ENCODE measurements at regions not wholly inside any gene's neighbourhood (a gene's known extent, or its start where the extent isn't known, plus 50 kb on each side); places are given as distances from the start of the nearest gene placed in this dataset.

DNA sequence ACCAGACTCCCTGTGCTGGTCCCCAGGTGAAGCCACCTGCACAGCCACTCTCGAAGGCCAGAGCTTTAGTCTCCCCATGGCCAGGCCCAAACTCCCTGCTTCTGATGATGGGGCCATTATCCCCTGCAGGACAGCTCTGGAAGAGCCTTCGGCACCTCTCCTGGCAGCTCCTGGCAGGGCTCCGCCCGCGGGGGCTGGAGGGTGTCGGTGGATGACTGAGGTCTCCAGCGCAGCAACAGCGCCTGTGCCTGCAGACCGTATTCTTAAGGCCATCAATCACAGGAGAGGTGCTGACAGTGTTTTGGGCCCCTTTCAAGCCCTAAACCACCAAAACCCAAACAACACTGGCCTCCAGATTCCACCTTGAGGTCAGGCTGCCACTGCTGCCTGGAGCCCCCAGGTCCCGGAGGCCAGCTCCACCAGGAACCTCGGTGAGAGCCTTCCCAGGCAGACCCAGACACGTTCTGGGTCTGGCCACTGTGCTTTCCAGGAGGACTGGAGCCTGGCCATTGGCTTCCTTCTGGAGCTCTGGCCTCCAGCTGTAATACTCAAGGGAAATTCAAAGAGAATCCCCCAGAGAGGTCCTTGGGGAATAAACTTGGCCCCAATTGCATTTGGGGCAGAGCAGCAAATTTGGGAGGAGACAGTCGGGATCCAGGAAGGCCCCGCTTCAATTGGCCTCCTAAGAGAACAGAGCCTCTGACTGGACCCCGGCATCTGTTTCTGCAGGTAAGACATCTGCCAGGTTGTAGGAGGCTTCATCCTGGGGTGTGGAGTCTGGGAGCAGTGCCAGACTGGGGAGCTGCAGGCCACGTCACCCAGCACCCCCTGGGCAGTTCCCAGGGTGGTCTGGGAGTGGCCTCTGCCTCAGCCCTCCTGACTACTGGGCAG, 210.6 kb upstream of the RTL1 start:
- TF ChIP-seq POLR2A (IDR thresholded peaks at IDR 0.05; ENCODE audit: low read length) (no peak), GATA1 (IDR thresholded peaks at IDR 0.05; ENCODE audit: low read depth, low read length) (no peak)
